Myocyte (in vitro differentiated cells): ENCODE measurements at regions not wholly inside any gene's neighbourhood (a gene's known extent, or its start where the extent isn't known, plus 50 kb on each side); places are given as distances from the start of the nearest gene placed in this dataset.

Experiments
- DNase-seq: peaks from one replicate; pipeline ENCODE4 v3.0.0-alpha.2; 2012; ENCODE audit warnings: low read depth

- no peak for DNase-seq
These were observed 198.7 kb upstream of the IVNS1ABP start for GRCh38 chr1:185515696-185516095.

- DNase-seq: no peak
These were observed 197.3 kb upstream of the IVNS1ABP start for GRCh38 chr1:185514311-185514710.

- no peak for DNase-seq
These were observed 195.4 kb upstream of the IVNS1ABP start for GRCh38 chr1:185512442-185512841.

GRCh38 chr1:185501099-185501498 lies 184.1 kb upstream of the IVNS1ABP start:
- no peak for DNase-seq

GRCh38 chr1:185500001-185500626 lies 183.1 kb upstream of the IVNS1ABP start:
- DNase-seq: peak; percentile 82

- DNase-seq: no peak
These were observed 181.2 kb upstream of the IVNS1ABP start for GRCh38 chr1:185498207-185498606.

GRCh38 chr1:185497177-185497576 lies 180.1 kb upstream of the IVNS1ABP start:
- DNase-seq: no peak

GRCh38 chr1:185495898-185496297 lies 178.9 kb upstream of the IVNS1ABP start:
- DNase-seq: peak; percentile 26

- DNase-seq: no peak
These were observed 178.0 kb upstream of the IVNS1ABP start for GRCh38 chr1:185495007-185495406.

- no peak for DNase-seq
These were observed 175.2 kb upstream of the IVNS1ABP start for GRCh38 chr1:185492089-185492825.

GRCh38 chr1:185491604-185492003 lies 174.6 kb upstream of the IVNS1ABP start:
- no peak for DNase-seq

- DNase-seq: no peak
These were observed 173.9 kb upstream of the IVNS1ABP start for GRCh38 chr1:185490924-185491323.

- DNase-seq: no peak
These were observed 172.4 kb upstream of the IVNS1ABP start for GRCh38 chr1:185489406-185489805.

GRCh38 chr1:185488808-185489207 lies 171.8 kb upstream of the IVNS1ABP start:
- no peak for DNase-seq

GRCh38 chr1:185487936-185488335 lies 170.9 kb upstream of the IVNS1ABP start:
- no peak for DNase-seq

- DNase-seq: peak; percentile 68
These were observed 170.0 kb upstream of the IVNS1ABP start for GRCh38 chr1:185487026-185487425.

GRCh38 chr1:185486346-185486745 lies 169.3 kb upstream of the IVNS1ABP start:
- DNase-seq: no peak

GRCh38 chr1:185483664-185484450 lies 166.8 kb upstream of the IVNS1ABP start:
- peak; percentile 99 for DNase-seq

GRCh38 chr1:185483217-185483616 lies 166.2 kb upstream of the IVNS1ABP start:
- DNase-seq: no peak

GRCh38 chr1:185480545-185480944 lies 163.5 kb upstream of the IVNS1ABP start:
- DNase-seq: peak; percentile 79

GRCh38 chr1:185479796-185480195 lies 162.8 kb upstream of the IVNS1ABP start:
- no peak for DNase-seq

- DNase-seq: no peak
These were observed 161.8 kb upstream of the IVNS1ABP start for GRCh38 chr1:185478877-185479276.
